ENCODE measurements at regions not wholly inside any gene's neighbourhood (a gene's known extent, or its start where the extent isn't known, plus 50 kb on each side); places are given as distances from the start of the nearest gene placed in this dataset.

- DNase-seq, result peak; percentile 7
Measured at GRCh38 chr7:139159900-139160675, 50.6 kb upstream of the ZC3HAV1 start.

DNA sequence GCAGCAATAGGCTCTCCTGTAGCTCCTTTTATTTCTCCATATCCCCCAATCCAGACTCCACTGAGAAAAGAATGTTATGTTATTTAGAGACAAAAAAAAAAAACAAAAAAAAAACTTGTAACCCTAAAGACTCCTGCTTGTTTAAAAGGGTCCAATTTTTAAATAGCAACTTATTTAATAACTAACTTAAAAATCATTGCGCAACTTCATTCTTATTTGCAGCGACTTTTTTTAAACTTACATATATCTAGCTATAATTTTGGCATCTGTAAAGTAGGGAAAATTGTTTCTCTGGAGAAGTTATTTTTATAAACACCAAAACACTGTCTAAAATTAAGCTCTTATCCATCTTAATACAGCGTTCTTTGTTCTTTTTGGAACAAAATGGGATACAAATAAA, 59.0 kb upstream of the ZC3HAV1 start:
- no peak for DNase-seq

DNA sequence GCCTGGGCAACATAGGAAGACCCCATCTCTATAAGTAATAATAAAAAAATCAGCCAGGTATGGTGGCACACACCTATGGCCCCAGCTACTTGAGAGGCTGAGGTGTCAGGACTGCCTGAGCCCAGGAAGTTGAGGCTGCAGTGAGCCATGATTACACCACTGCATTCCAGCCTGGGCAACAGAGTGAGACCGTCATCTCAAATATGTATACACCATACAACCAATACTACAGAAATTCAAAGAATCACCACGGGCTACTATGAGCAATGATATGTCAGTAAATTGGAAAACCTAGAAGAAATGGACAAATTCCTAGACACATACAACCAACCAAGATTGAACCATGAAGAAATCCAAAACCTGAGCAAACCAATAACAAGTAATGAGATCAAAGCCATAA, 60.3 kb upstream of the ZC3HAV1 start:
- no peak for DNase-seq

DNA sequence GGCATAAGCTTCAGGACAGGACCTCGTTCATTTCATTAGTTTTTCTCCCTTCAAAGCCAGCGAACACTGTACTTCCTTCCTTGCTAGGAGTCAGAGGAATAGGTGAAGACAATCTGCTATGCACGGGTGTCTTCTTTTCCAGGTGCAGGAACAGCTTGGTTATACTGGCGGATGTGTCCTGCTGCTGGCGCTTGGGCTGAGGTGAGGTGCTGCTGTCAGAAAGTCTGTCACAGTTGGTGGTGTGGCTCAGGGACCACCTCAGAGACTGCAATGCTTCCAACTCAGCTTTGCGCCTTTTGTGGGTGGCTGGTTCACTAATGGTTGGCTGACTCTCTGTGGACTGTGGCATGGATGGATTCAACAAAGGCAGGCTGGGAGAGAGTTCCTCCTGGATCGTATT, 58.3 kb upstream of the UBN2 start:
- DNase-seq, result no peak

- no peak for DNase-seq
Measured at GRCh38 chr7:139177696-139178095, 53.3 kb upstream of the UBN2 start.

DNA sequence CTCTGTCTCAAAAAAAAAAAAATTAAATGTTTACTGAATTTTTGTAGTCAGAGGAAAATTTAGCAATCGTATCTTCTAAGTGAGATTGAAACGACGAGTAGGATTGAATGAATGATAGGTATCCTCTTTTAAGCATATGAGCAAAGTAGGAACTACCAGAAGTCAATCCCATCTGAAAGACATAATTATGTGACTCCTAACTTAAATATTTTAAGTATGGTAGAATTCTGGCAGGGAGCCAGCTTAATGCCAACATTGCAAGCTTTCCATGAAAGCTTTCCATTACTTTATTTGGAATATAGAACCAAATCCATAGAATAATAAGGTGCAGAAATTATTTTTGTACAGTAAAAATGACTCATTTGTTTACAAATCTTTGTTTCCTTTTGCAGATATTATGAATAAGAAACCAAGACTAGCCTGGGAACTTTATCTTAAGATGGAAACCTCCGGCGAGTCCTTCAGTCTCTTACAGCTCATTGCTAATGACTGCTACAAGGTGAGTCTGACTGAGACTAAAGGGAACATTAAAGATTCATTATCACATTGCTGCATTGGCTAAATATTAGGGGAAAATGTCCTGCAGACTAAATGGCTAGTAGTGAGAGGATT, 50.2 kb upstream of the UBN2 start:
- peak; percentile 62 for DNase-seq
